Ovary (tissue), 7 donors: ENCODE measurements at regions not wholly inside any gene's neighbourhood (a gene's known extent, or its start where the extent isn't known, plus 50 kb on each side); places are given as distances from the start of the nearest gene placed in this dataset.

ENCODE experiments used
- DNase-seq, 5 donors: peaks; one replicate each; pipeline ENCODE4 v3.0.0-alpha.2; 2019 to 2020
- H3K27ac ChIP-seq, 2 donors: fragments of 200-600 bp; one replicate each; pipeline versions ENCODE4 v1.5.1 to v1.8.0; 2019 to 2022
- H3K27me3 ChIP-seq: fragments of 200-600 bp; one replicate; pipeline ENCODE4 v1.8.0; 2022
- H3K36me3 ChIP-seq: fragments of 200-600 bp; sonication (generic); one replicate; pipeline ENCODE4 v1.5.1; 2019
- H3K4me1 ChIP-seq: one replicate; pipeline ENCODE4 v1.8.1; 2013; ENCODE audit warnings: mild to moderate bottlenecking, moderate library complexity; ENCODE audit not compliant: insufficient read depth
- H3K4me3 ChIP-seq: fragments of 200-600 bp; sonication (generic); one replicate; pipeline ENCODE4 v1.5.1; 2017
- H3K9me3 ChIP-seq, 2 donors: fragments of 200-600 bp in 1 of 2; sonication (generic) in 1 of 2; one replicate each; pipeline versions ENCODE4 v1.5.1 to v1.8.1; 2013 to 2019; ENCODE audit warnings: mild to moderate bottlenecking in 1 of 2, moderate library complexity in 1 of 2
- CTCF ChIP-seq, 3 donors: fragments of 450-650 bp in 2 of 3; fragments of 200-600 bp in 1 of 3; IDR thresholded peaks; one replicate each; pipeline versions ENCODE4 v1.5.1 to v1.8.0; 2016 to 2022; ENCODE audit warnings: antibody characterized with exemption in 3 of 3, mild to moderate bottlenecking in 1 of 3
- EP300 ChIP-seq: sonication (generic); formaldehyde crosslinking; IDR thresholded peaks from one replicate; pipeline ENCODE4 v1.6.1; 2017; ENCODE audit warnings: antibody characterized with exemption
- POLR2A ChIP-seq: fragments of 450-650 bp; IDR thresholded peaks from one replicate; pipeline ENCODE4 v1.6.1; 2017; ENCODE audit warnings: antibody characterized with exemption, mild to moderate bottlenecking, moderate library complexity
- WGBS, 3 donors: extraction: QIAGEN DNeasy Blood & Tissue Kit in 1 of 3; methylation state at CpG; one replicate each; pipeline versions ENCODE4 v1.1.5 to v1.1.7; 2013 to 2017; 5-methylcytosine and 5-hydroxymethylcytosine counted together
- intact Hi-C, 4 donors: fragments of 100-400 bp; cut with DNase I; formaldehyde crosslinking; loops; one replicate each; pipeline versions ENCODE4 v1.11.0 to v1.15.1; 2022 to 2023
- donor health status: DM: no; HTN: no; CAD: no; lungs with moderate emphysema.
- donor health status: DM: no; HTN: no; CAD: no.
- donor health status: Bipolar disorder and iron deficiency.
- donor health status: DM: no; HTN: no; CAD: no.
- donor health status: DM: yes; HTN: yes; CAD: no.

- 68 to 73% (median 71%) methylated on average over 2 of the region's 2 CpGs for WGBS, 3 donors
- intact Hi-C loops, result no loop called here
- Histone ChIP-seq H3K4me1 (no peaks in the 10 kb centered on the region), H3K9me3 (no peaks in the 10 kb centered on the region), H3K27me3 (no peaks in the 10 kb centered on the region), H3K27ac (no peak overlapping the region), H3K4me3 (no peak overlapping the region), H3K36me3 (no peaks in the 10 kb centered on the region)
- TF ChIP-seq POLR2A (no peak), EP300 (no peak), CTCF (IDR thresholded peaks at IDR 0.05) (no peak)
- no peak for DNase-seq
These were observed 102.5 kb downstream of the RBM43 start for GRCh38 chr2:151159109-151159662.

- H3K36me3 ChIP-seq, result no peaks in the 10 kb centered on the region
- WGBS, 3 donors, result 35 to 58% (median 37%) methylated on average over 5 of the region's 5 CpGs
- H3K4me1 ChIP-seq, result no peaks in the 10 kb centered on the region
- no peak overlapping the region for H3K27ac ChIP-seq
- intact Hi-C loops, result no loop called here
- DNase-seq, result no peak
- TF ChIP-seq CTCF (IDR thresholded peaks at IDR 0.05) (no peak), EP300 (no peak), POLR2A (no peak)
- H3K27me3 ChIP-seq, result no peaks in the 10 kb centered on the region
- no peak overlapping the region for H3K4me3 ChIP-seq
- H3K9me3 ChIP-seq, result no peaks in the 10 kb centered on the region
These were observed 104.5 kb downstream of the RBM43 start for GRCh38 chr2:151157000-151157735.

GRCh38 chr2:151156431-151156830, 105.2 kb downstream of the RBM43 start:
- WGBS, 3 donors, result 68 to 89% (median 70%) methylated on average over 2 of the region's 2 CpGs
- Histone ChIP-seq H3K36me3 (no peaks in the 10 kb centered on the region), H3K9me3 (no peaks in the 10 kb centered on the region), H3K4me1 (no peaks in the 10 kb centered on the region), H3K4me3 (no peak overlapping the region), H3K27me3 (no peaks in the 10 kb centered on the region), H3K27ac (no peak overlapping the region)
- TF ChIP-seq POLR2A (no peak), CTCF (IDR thresholded peaks at IDR 0.05) (no peak), EP300 (no peak)
- intact Hi-C loops, result no loop called here
- DNase-seq, result no peak

- Histone ChIP-seq H3K27me3 (no peaks in the 10 kb centered on the region), H3K4me3 (no peak overlapping the region), H3K27ac (no peak overlapping the region), H3K9me3 (no peaks in the 10 kb centered on the region), H3K4me1 (no peaks in the 10 kb centered on the region), H3K36me3 (no peaks in the 10 kb centered on the region)
- DNase-seq, result no peak
- intact Hi-C loops, result no loop called here
- TF ChIP-seq POLR2A, result no peak
- no peak for TF ChIP-seq CTCF (IDR thresholded peaks at IDR 0.05)
- no peak for TF ChIP-seq EP300
These were observed 108.1 kb downstream of the RBM43 start for GRCh38 chr2:151153601-151154000.
